Neutrophil (primary cell): ENCODE measurements at regions not wholly inside any gene's neighbourhood (a gene's known extent, or its start where the extent isn't known, plus 50 kb on each side); places are given as distances from the start of the nearest gene placed in this dataset.

ENCODE experiments used
- H3K27ac ChIP-seq: fragments of 200-600 bp; sonication (generic); 2 replicates; pipeline ENCODE4 v1.5.1; 2016; ENCODE audit warnings: mild to moderate bottlenecking, moderate library complexity
- H3K27me3 ChIP-seq: fragments of 200-600 bp; sonication (generic); 2 replicates; pipeline ENCODE4 v1.6.0; 2016; ENCODE audit warnings: mild to moderate bottlenecking
- H3K36me3 ChIP-seq: fragments of 200-600 bp; sonication (generic); 2 replicates; pipeline ENCODE4 v1.5.1; 2017
- H3K4me1 ChIP-seq, 2 experiments: fragments of 200-600 bp in 1 of 2; sonication (generic) in 1 of 2; 1 replicate in 1 of 2; 2 replicates in 1 of 2; pipeline versions ENCODE4 v1.5.1 to v1.6.1; 2013 to 2016; ENCODE audit warnings: low read depth in 1 of 2, low read length in 1 of 2, mild to moderate bottlenecking in 1 of 2, moderate library complexity in 1 of 2; ENCODE audit not compliant: control insufficient read depth in 1 of 2, insufficient read depth in 1 of 2
- H3K4me3 ChIP-seq, 2 experiments: fragments of 200-600 bp in 1 of 2; sonication (generic) in 1 of 2; 1 replicate in 1 of 2; 2 replicates in 1 of 2; pipeline ENCODE4 v1.5.1; 2013 to 2016; ENCODE audit warnings: low read depth in 1 of 2, low read length in 1 of 2, mild to moderate bottlenecking in 1 of 2, moderate library complexity in 1 of 2
- H3K9me3 ChIP-seq: fragments of 200-600 bp; sonication (generic); 2 replicates; pipeline ENCODE4 v1.5.1; 2016
- CTCF ChIP-seq: fragments of 200-600 bp; sonication (generic); IDR thresholded peaks from 2 replicates; pipeline ENCODE4 v1.5.1; 2016; ENCODE audit warnings: antibody characterized with exemption

GRCh38 chr5:5050801-5051200 is 89.3 kb upstream of the ADAMTS16 start:
- H3K4me3 ChIP-seq = no peak overlapping the region

GRCh38 chr5:5055712-5056111 is 84.4 kb upstream of the ADAMTS16 start:
- Histone ChIP-seq H3K36me3 (no peaks in the 10 kb centered on the region), H3K9me3 (no peaks in the 10 kb centered on the region), H3K4me3 (no peak overlapping the region), H3K4me1 (no peaks in the 10 kb centered on the region), H3K27ac (no peak overlapping the region), H3K27me3 (no peaks in the 10 kb centered on the region)
- no peak for TF ChIP-seq CTCF

More at GRCh38 chr5:5050801-5051200, 89.3 kb upstream of the ADAMTS16 start:
- no peaks in the 10 kb centered on the region for H3K9me3 ChIP-seq
- TF ChIP-seq CTCF = no peak
- no peaks in the 10 kb centered on the region for H3K36me3 ChIP-seq
- H3K4me1 ChIP-seq = no peaks in the 10 kb centered on the region
- H3K27me3 ChIP-seq = no peaks in the 10 kb centered on the region
- H3K27ac ChIP-seq = no peak overlapping the region

GRCh38 chr5:5061836-5062235 is 78.3 kb upstream of the ADAMTS16 start:
- Histone ChIP-seq H3K36me3 (no peaks in the 10 kb centered on the region), H3K4me3 (no peak overlapping the region), H3K27ac (no peak overlapping the region), H3K4me1 (no peaks in the 10 kb centered on the region), H3K9me3 (no peaks in the 10 kb centered on the region), H3K27me3 (no peaks in the 10 kb centered on the region)
- TF ChIP-seq CTCF = no peak

GRCh38 chr5:5062525-5063302 is 77.4 kb upstream of the ADAMTS16 start:
- Histone ChIP-seq H3K4me1 (no peaks in the 10 kb centered on the region), H3K4me3 (no peak overlapping the region), H3K27me3 (no peaks in the 10 kb centered on the region), H3K27ac (no peak overlapping the region), H3K36me3 (no peaks in the 10 kb centered on the region), H3K9me3 (no peaks in the 10 kb centered on the region)
- TF ChIP-seq CTCF = no peak

- Histone ChIP-seq H3K36me3 (no peaks in the 10 kb centered on the region), H3K27me3 (no peaks in the 10 kb centered on the region), H3K4me1 (no peaks in the 10 kb centered on the region), H3K27ac (no peak overlapping the region), H3K9me3 (no peaks in the 10 kb centered on the region), H3K4me3 (no peak overlapping the region)
- no peak for TF ChIP-seq CTCF
Measured at GRCh38 chr5:5063533-5063953, 76.6 kb upstream of the ADAMTS16 start.
